ENCODE measurements at regions not wholly inside any gene's neighbourhood (a gene's known extent, or its start where the extent isn't known, plus 50 kb on each side); places are given as distances from the start of the nearest gene placed in this dataset.

DNA sequence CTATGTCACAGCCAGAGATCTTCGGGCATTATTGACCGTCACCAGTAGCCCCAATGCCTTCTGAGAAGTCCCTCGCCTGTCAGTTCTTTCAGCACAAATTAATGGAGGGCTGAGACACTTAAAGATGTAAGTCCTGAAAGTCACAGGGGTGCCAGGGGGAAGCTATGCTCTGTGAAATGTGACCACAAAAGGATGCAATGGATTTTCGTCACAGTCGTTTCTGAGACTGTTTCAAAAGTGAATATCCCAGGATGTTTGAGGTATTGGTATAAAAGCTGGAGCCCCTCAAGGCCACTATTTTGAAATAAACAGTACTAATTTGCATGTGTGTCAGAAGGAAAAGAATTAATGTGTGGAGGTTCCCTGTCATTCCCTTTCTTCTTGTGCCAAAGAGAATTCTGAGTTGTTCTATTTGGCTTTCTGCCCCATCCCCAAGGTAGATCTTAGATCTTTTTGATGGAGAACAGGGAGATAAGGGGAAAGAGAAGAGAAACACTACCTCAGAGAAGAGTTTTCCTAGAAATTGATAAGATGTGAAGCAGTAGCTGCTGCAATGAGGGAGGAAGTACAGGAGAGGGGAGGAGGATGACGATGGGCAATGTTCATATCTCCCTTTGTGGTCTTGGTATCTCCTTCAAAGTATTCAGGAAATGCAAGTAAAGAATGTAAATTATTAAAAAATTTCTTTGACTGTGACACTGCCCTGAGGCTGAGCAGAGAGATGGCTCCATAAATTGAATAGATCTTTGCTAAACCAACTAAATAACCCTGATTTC lies 101.8 kb upstream of the NAP1L1 start:
- no peaks in the 10 kb centered on the region for H3K27me3 Mint-ChIP-seq (ENCODE audit: low read depth)
- DNase-seq (ENCODE audit: low spot score in 2 of 2, unreplicated experiment in 2 of 2): no peak
- H3K4me3 Mint-ChIP-seq: no peak overlapping the region
- no peaks in the 10 kb centered on the region for H3K36me3 Mint-ChIP-seq
- no peak for TF ChIP-seq CTCF (IDR thresholded peaks at IDR 0.05; ENCODE audit: unreplicated experiment)
- H3K27ac Mint-ChIP-seq: peak overlapping the region; percentile 68
- H3K9me3 Mint-ChIP-seq: no peaks in the 10 kb centered on the region
- H3K4me1 Mint-ChIP-seq: peaks cover 23% of the 10 kb centered on the region

- no peak for DNase-seq (ENCODE audit: low spot score in 2 of 2, unreplicated experiment in 2 of 2)
- Mint-ChIP-seq H3K27me3 (ENCODE audit: low read depth) (peaks cover 2% of the 10 kb centered on the region), H3K4me3 (no peak overlapping the region), H3K36me3 (no peaks in the 10 kb centered on the region), H3K9me3 (no peaks in the 10 kb centered on the region), H3K4me1 (peaks cover 23% of the 10 kb centered on the region), H3K27ac (peak overlapping the region; percentile 27)
- no peak for TF ChIP-seq CTCF (IDR thresholded peaks at IDR 0.05; ENCODE audit: unreplicated experiment)
Observed at GRCh38 chr12:76183459-76184186, 99.1 kb upstream of the NAP1L1 start.

DNA sequence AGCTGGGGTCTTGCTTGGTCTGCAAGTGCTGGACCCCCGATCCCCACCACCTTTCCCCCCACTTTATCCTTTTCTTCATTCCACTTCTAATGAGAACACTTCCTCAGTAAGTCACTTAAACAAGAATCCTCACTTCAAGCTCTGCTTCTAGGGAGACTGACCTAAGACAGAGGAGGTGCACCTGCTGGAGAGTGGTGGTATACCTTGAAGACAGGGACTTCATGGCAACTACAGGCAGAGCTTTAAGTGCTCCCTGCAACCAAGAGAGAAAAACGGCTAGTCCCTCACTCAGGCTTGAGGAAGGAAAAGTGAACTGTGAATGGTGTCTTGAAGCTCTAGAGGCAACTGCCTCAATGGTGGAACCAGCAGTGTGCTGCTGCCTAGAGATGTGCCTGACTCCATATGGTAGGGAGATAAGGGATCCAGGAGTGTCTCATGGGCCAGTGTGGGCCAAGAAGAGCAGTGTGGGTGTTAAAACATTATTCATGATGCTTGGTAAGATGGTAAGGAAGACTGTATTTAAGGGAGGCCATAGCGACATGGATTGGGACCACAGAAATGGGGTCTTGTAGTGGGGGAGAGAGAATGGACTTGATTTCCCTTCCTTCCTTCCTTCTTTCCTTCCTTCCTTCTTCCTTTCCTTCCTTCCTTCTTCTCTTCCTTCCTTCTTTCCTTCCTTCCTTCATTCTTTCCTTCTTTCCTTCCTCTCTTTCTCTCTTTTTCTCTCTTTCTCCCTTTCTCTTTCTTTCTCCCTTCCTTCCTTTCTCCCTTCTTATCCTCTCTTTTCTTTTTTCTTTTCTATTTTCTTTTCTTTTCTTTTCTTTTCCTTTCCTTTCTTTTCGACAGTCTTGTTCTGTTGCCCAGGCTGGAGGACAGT lies 96.2 kb upstream of the NAP1L1 start:
- Mint-ChIP-seq H3K27ac (no peak overlapping the region), H3K4me1 (peaks cover 7% of the 10 kb centered on the region), H3K9me3 (no peaks in the 10 kb centered on the region), H3K36me3 (no peaks in the 10 kb centered on the region), H3K27me3 (ENCODE audit: low read depth) (peaks cover 2% of the 10 kb centered on the region), H3K4me3 (no peak overlapping the region)
- no peak for DNase-seq (ENCODE audit: low spot score in 2 of 2, unreplicated experiment in 2 of 2)
- no peak for TF ChIP-seq CTCF (IDR thresholded peaks at IDR 0.05; ENCODE audit: unreplicated experiment)

GRCh38 chr12:76178452-76178851 lies 94.0 kb upstream of the NAP1L1 start:
- no peak for TF ChIP-seq CTCF (IDR thresholded peaks at IDR 0.05; ENCODE audit: unreplicated experiment)
- H3K9me3 Mint-ChIP-seq: no peaks in the 10 kb centered on the region
- H3K27me3 Mint-ChIP-seq (ENCODE audit: low read depth): peaks cover 2% of the 10 kb centered on the region
- H3K36me3 Mint-ChIP-seq: no peaks in the 10 kb centered on the region
- H3K4me3 Mint-ChIP-seq: no peak overlapping the region
- H3K27ac Mint-ChIP-seq: no peak overlapping the region
- no peak for DNase-seq (ENCODE audit: low spot score in 2 of 2, unreplicated experiment in 2 of 2)
- peaks cover 2% of the 10 kb centered on the region for H3K4me1 Mint-ChIP-seq

DNA sequence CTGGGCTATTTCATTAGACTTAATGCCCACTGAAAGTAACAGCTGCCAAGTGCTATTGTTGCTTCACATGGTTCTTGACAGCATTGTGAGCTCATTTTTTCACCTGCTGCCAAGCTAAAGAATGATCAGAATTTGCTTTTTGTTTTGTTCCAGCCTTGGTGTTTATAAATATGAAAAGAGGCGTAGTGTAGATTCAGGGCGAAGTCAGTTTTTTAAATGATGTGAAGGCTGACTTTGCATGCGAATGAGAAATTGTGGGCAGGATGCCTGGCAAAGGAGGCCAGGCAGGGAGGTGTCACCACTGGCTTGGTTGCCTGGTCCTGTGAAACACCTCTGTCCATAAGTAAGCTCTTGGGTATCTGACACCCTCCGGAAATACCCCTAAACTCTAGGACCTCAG lies 93.3 kb upstream of the NAP1L1 start:
- H3K9me3 Mint-ChIP-seq: no peaks in the 10 kb centered on the region
- TF ChIP-seq CTCF (IDR thresholded peaks at IDR 0.05; ENCODE audit: unreplicated experiment): no peak
- H3K4me1 Mint-ChIP-seq: no peaks in the 10 kb centered on the region
- no peak overlapping the region for H3K27ac Mint-ChIP-seq
- DNase-seq (ENCODE audit: low spot score in 2 of 2, unreplicated experiment in 2 of 2): no peak
- peaks cover 2% of the 10 kb centered on the region for H3K27me3 Mint-ChIP-seq (ENCODE audit: low read depth)
- H3K36me3 Mint-ChIP-seq: no peaks in the 10 kb centered on the region
- H3K4me3 Mint-ChIP-seq: no peak overlapping the region

Measured in mesothelial cell of epicardium (in vitro differentiated cells).